ENCODE measurements at regions not wholly inside any gene's neighbourhood (a gene's known extent, or its start where the extent isn't known, plus 50 kb on each side); places are given as distances from the start of the nearest gene placed in this dataset.

DNA sequence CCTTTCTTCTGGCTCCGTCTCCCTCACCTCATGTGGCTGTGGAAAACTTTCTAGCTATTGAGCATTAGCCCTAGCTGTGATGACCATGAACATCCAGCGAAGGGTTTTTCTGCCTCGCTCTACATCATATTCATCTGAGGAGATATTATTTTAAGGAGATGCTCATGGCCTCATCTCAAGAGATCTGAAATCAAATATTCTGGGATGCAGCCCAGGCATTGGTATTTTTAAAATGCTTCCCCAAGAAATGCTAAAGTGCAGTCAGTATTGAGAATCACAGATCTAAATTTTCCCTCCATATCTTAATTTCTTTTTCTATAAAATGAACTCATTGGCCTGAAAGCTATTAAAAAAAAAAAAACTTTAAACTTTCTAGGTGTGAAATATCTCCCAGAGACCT is 238.2 kb upstream of the CELF2 start:
- no peak for DNase-seq (ENCODE audit: low read depth)

DNA sequence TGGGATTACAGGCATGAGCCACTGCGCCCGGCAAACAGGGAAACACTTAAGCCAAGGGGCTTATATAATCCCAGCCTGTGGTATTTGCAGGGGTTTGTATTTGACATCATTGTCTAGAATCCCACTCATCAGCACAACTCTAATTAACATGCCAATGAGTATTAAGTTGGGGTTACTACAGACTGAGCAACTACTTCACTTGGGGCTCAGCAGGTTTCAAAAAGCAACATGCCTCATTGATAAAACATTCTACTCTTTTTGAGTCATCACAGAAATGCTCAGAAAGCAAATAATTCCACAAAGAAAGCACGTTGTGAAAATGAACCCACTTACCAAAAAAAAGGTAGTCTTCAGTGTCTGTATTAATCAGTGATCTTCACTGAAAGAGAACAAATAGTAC is 236.9 kb upstream of the CELF2 start:
- DNase-seq (ENCODE audit: low read depth), result no peak

DNA sequence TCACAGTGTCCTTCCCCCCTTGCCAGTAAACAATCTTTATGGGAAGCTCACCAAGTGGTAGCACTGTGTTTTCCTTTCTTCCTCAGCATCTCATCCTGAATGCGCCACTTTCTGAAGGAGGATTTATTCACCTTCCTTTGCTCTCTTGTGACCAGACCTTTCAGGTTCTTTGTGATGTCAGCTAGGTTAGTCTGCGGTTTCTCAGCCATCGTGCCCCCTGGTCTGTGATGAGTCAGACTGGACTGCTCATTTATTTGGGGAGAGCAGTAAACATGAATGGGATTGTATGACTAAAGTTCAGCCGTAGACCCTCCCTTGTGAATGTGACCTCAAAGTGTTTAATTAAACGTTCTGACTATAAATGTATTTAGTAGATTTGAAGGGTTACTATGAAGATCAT is 235.1 kb upstream of the CELF2 start:
- DNase-seq (ENCODE audit: low read depth), result no peak

DNA sequence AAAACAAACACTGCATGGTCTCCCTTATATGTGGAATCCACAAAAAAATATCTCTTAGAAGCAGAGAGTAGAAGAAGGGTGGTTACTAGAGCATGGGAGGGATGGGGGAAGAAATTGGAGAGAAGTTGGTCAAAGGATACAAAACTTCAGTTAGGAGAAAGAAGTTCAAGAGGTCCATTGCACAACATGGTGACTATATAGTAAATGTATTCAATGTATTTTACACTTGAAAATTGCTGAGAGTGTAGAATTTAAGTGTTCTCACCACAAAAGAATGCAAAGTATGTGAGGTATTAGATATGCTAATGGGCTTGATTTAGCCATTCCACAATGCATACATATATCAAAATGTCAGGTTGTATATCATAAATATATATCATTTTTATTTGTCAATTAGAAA is 232.0 kb upstream of the CELF2 start:
- DNase-seq (ENCODE audit: low read depth), result no peak

DNA sequence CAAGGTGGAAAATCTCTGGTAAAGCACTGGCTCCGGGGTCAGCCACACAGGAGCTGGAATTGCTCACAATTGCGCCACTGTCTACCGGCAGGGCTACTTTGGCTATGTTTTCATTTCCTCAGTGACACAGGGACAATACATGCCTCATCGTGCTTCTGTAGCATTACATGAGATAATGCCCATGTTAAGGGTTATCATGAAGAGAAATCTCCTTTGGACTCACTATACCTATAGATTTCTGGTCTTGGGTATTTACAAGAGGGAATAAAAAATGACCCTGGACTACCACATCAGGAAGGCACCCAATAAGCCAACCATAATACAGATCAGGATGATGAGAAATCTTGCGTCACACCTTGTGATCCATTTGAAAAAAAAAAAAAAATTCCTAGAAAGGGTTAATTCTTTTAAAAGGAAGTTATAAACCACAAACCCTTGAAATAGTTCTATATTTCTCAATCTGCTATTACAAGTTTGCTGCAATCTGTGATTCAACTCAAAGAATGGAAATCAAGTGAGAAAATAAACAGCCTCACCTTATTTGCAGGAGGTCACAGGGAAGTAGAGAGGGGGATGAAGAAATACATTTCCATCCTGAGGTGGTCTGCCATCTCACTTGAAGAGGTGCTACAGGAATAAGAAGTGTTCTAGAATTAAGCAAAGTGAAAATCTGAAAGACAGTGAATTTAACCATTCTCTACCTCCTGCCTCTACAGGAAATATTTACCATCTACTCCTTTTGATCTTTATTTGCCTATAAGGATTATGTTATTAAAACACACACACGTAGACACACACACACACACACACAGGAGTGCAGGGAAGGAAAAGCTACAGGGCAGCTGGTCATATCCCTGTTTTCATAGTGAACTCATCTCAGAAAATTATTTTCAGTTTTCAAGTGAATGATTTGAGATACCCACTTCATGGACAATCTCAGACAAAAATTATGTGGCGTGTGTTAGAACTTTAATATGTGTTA is 231.3 kb upstream of the CELF2 start:
- no peak for DNase-seq (ENCODE audit: low read depth)

DNA sequence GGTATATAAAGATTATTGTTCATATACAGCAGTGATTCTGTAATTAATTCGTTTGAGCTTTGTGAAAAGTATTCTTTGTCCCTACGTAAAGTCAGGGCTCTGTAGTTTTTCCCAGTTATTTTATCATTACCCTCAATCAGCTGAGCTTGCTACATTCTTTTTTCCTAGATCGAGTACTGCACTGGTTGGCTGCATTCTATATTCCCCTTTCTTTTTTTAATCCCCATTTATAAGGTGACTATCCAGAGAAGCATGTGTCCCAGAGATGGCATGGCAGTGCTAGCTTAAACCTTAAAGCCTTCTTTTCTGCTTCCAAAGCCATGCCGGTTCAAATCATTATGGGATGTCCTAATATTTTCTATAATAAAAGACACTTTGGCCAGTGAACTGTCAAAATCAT is 230.1 kb upstream of the CELF2 start:
- no peak for DNase-seq (ENCODE audit: low read depth)

DNA sequence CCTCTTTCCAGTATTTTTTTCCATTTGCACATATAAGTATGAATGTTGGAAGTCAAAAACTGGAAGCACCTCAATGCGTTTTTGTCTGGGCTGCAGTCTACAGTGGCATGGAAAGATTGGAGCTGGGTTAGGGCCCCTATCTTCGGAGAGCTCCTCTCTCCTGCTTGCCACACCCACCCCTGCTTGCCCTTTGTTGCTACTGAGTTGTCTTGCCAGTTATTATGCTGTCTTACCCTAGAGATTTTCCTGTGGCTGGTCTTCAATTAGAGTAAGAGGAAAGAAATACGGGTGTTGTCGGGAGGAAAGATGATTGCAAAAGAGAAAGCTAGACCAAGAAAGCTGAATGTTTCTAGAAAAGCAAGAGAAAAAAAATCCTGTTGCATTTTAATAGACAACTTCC is 228.9 kb upstream of the CELF2 start:
- no peak for DNase-seq (ENCODE audit: low read depth)

DNA sequence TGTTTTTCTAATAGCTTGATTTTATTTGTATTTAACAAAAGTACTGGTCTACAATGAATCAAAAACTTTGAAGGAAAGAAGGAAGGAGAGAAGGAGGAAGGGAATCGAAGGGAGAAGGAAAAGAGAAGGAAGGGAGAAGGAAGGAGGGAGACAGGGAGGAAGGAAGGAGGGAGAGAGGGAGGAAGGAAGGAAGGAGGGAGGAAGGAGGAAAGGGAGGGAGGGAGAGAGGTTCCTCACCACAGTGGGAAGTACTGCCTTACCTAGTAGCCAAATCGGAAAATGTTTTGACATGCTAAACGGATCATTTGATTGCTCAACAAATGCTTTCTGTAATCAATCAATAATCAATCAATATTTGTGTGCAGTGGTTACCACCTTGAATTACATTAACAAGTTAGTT is 225.8 kb upstream of the CELF2 start:
- DNase-seq (ENCODE audit: low read depth), result no peak

DNA sequence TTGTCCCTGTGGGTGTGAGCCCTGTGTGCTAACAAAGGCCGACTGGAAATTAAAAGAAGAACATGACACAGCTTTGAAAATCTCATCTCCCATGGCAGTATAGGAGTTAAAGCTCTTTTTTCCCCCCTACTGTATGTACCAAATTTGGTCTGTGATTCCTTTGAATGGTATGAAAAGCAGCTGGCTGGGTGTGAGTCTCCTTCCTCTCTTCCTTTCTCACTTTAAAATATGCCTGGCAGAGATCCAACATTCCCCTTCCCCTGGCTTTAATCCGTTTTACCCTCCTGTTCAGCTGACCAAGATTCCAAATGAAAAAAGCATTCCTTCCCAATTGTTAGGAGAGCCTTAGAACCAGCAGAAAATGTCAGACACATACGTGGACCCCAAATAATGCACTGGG is 225.0 kb upstream of the CELF2 start:
- DNase-seq (ENCODE audit: low read depth), result no peak

DNA sequence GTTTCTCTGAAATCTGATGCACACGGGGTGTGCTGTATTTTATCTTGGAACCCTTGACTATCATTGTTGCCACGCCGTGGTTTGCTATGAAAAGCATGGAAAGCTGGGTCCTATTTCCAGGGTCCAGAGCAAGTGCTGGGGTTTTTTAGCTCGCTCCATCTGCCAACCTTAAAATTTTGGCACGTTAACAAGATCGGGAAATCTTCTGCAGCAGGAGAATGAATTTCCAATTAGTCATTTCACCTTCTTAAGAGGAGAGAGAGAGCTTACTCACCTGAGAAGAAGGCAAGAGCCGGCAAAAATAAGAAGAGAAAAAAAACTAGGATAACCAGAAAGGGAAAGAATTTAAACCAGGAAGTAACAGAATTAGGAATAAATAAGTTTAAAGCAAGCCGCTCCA is 223.6 kb upstream of the CELF2 start:
- DNase-seq (ENCODE audit: low read depth), result no peak

DNA sequence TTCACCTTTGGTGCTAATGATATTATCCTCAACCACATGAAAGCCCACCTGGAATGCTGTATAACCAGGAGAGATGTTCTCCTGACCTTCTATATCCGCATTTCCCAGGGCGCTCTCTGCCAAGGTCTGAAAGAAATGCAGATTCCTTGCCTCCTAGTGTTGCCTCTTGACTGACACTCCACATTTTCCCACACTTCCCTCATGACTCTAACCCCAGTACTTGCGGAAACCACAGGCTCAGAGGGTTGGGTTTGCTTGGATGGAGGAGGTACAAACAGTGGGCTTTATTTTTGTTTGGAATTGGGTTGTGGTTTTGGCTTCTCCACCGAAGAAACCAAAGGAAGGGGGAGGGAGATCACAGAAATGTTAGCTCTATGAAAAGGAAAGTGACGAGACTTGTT is 222.9 kb upstream of the CELF2 start:
- DNase-seq (ENCODE audit: low read depth), result no peak

DNA sequence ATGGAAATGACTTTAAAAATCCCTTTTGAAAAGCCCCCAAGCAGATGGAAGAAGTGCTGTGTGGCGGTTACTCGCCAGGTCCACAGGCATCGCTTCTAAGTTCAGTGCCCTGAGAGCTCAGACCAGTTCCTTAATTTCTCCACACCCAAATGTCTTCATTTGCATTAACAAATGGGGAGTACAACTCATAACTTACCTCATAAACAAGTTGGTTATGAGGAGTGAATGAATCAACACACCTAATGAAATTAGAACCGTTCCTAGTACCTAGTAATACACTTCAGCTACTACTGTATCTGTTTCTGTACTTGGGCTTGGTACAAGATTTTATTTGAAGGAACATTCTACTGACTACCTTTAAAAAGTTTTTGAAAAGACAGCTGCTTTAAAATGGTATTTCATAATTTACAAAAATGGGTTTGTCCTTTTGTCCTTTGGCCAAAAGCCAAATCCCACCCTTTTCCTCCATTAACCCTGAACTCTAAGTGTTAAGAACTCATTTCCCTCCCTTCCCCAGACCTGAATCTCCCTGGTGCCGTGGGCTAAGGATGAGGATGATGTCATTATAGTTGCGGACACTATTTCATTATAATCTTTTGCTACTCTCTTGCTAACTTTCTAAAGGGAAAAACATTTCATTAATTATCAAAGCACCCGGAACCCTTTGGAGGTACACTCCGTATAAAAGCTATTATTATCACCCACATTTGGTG is 221.5 kb upstream of the CELF2 start:
- DNase-seq (ENCODE audit: low read depth), result no peak

DNA sequence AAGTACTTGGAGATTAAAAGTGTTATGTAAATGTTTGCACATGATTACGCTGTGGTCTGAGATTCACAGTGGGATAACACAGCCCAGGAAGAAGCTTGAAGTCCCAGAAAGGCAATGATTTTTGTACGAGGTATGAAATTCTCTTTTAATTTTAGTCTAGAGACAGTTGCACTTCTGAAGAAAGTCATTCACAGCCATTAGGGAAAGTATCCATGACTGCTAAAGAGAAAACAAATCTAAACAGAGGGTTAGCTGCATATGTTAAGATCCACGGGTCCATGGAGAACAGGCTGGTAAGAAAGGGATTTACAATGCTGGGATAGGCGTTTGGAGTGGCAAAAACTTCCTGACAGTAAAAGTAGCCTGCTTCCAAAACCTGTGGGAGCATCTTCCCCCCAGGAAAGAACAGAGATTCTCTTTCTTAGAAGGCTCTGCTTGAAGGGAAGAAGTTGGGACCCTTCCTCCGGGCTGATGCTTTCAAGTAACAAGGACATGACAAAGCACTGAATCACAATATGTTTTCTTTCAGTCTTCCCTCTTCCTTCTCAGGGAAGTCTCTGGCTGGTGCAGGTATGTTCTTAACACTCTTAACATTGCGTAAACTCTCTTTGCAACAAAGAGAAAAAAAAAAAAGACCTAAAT is 220.8 kb upstream of the CELF2 start:
- no peak for DNase-seq (ENCODE audit: low read depth)

DNA sequence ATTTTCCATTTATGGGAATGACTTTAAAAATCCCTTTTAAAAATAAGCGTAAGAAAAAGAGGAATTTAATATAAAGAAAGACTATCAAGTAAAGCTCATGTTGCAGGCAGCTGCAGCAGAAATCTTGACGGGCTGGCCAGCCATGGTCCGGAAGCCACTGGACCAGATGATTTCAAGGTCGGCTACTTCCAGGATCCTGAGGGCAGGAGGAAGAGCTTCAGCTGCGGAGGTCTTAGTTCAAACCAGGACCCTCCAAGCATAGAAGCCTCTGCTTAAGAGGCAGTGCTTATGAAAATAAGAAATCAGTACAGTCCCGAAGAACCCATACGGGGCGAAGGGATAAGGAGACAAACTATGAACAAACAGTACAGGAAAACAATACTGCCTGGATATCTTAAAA is 220.2 kb upstream of the CELF2 start:
- no peak for DNase-seq (ENCODE audit: low read depth)

DNA sequence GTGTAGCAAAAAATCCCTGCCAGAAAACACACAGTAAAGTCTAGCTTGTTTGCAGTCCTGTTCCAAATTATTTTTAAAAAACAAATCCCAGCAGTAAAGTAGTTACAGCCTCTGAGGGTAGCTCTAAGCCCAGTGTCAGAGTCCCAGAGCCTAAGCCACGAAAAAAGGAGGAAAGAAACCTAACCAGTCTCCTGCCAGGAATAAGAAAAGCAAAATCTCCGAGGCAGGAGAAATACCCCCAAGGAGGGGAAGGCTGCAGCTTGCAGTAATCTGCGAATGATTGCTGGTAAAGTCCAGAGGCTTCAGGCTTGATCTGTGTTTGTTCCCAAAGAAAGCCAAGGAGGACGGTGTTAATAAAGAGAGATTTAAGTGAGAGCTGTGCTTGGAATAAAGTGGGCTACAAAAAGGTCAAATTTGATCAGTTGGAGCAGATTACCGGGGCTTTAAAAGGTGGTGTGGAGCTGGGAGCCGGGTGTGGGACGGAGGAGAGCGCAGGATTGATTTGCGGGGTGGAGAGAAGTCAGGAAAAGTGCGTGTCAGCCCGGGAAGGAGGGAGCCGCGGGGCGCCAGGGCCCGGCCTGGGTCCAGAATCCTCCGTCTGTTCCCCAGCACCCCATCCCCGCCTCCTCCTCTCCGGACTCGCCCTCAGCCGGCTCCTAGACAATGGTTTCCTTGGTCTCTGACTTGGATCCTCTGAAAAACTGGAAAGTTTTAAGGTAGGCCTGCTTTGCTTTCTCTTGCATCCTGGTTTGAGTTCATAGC is 219.4 kb upstream of the CELF2 start:
- DNase-seq (ENCODE audit: low read depth), result no peak

DNA sequence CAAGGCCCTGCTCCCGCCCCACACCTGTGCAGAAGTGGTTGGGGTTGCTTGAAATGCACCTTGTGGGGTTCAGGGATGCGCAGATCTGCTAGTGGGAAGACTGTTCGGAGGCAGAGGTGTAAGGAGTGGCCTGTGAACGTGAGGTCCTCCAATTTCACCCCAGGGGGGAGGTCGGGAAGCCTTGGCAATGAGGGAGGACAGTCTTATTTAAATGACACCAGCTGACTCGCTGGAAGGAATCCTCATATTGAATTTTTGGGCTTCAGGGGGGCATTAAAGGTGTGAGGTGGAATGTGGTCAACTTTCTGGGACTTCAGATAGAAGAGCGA is 218.8 kb upstream of the CELF2 start:
- no peak for DNase-seq (ENCODE audit: low read depth)

DNA sequence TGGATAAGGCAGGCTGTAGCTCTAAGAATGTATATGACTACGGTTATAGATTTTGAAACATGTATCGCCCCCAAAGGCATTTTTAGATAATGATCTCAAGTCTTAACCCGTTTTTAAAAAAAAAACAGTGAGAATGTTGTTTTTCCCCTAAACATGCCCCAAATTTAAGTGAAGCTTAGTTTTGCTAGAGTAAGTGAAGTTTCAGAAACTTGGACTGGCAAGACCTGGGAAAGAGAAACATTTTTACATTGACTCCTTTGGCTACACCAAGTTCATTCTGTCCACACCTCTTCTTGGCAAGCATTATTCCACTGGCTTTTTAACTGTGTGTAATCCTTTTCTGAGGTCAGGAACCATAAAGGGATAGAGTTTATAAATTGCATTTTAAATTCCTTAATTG is 216.7 kb upstream of the CELF2 start:
- no peak for DNase-seq (ENCODE audit: low read depth)

DNA sequence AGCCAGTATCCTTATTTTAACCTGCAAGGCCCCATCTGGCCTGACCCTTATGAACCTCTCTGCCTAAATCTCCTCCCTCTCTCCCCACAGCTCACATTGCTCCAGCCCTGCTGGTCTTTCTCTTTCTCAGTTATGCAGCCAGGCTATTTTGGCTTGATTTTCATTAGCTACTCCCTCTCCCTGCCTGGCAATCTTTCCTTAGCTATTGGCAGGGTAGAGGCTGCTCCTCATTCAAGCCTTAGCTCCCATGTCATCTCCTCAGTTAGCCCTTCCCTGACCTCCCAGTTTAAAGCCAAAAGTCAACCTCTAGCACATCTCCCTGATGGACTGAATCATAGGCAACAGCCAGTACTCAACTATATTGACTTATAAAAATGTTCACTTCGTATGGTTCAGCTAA is 214.4 kb upstream of the CELF2 start:
- no peak for DNase-seq (ENCODE audit: low read depth)

DNA sequence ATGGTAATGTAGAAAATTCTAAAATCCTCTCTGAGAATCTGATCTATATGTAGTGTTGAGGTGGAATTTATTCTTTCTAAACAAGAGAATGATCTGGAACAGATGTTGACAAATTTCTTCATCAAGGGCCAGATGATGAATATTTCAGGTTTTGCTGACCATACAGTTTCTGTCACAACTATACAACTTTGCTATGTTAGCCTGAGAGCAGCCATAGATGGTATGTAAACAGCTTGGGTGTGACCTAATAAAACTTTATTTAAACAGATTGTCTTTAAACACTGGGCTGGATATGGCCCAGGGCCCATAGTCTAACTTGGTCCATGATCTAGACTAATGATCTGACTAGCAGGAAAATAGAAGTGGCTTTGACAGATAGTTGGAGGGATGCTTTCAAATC is 213.6 kb upstream of the CELF2 start:
- no peak for DNase-seq (ENCODE audit: low read depth)

DNA sequence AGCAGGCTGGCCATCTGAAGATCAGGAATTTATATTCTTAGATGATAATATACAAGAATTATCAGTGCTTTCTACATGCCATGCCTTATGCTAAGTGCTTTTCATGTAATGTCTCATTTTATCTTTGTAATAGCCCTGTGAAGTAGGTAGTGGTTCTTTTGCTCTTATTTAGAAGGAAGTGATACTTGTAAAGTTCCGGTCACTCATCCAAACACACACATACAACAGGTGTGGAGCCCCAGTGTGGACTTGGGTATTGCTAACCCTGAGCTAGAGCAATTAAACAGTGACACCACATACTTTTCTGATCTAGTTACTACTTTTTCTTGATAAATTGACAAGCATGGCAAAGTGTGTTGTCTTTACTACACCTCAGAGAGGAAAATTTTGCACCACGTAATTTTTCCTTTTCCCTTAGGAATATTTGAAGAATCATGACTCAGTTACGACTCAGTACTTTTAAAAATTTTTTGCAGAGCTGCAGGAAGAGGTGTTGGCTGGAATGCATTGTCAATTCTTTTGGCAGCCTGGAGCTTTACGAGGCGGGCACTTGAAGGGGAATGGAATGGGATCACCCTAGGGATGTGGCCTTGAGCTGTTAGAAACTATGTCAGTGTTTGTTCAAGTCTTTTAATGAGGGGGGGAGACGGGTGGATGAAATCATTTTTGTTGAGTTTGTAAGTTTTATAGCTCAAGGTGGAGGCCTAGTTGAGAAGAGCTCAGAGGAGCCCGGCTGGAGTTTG is 212.5 kb upstream of the CELF2 start:
- no peak for DNase-seq (ENCODE audit: low read depth)

DNA sequence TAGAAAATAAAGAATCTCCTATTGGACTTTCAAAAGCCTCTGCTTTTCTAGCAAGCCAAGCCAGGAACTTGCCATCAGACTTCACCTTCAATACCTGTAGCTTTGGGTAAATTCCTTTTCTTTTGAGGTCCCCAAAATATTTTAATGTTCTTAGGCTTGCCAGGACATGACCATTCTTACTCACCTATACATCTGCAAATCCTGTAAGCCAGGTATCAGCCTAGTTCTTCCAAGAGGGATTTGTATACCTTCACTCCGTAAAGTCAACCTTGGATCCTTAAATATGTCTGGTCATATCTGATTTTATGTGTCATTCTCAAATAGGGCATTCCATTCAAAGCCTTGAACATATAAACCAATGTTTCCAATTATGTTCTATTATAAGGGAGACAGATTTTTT is 210.6 kb upstream of the CELF2 start:
- no peak for DNase-seq (ENCODE audit: low read depth)

DNA sequence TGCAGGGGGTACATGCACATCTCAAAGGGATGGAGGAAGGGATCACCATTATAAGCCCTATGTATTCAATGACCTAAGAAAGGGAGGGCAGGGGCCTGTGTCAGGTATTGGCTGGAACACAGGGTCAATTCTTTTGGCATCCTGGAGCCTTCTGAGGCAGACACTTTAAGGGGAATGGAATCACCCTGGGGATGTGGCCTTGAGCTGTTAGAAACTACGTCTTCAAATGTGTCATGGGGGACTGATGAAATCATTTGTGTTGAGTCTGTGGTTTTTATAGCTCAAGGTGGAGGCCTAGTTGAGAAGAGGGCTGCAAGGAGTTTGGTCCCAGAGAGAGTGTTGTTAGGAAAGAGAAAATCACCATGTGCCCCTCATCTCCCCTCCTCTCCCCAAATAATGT is 206.1 kb upstream of the CELF2 start:
- DNase-seq (ENCODE audit: low read depth), result no peak

Measured in stimulated activated CD8-positive, alpha-beta memory T cell treated with anti-CD3 and anti-CD28 coated beads, Interleukin-15, amount 100 ng/mL, for 24 hours (primary cell).